ENCODE measurements at regions not wholly inside any gene's neighbourhood (a gene's known extent, or its start where the extent isn't known, plus 50 kb on each side); places are given as distances from the start of the nearest gene placed in this dataset.
"Not testable (repeated sequence)": the region's sequence is repeated elsewhere in the genome, so short reads cannot be mapped to it uniquely, and the experiment has no call there.

GRCh38 chr4:7141151-7141834 lies 51.0 kb upstream of the SORCS2 start:
- no peak for DNase-seq (ENCODE audit: low read depth)

- DNase-seq (ENCODE audit: low read depth): no peak
These were observed 51.7 kb upstream of the SORCS2 start for GRCh38 chr4:7140692-7141069.

- DNase-seq (ENCODE audit: low read depth): no peak
These were observed 52.2 kb upstream of the SORCS2 start for GRCh38 chr4:7140062-7140691.

GRCh38 chr4:7139167-7139982 lies 53.0 kb upstream of the SORCS2 start:
- no peak for DNase-seq (ENCODE audit: low read depth)

GRCh38 chr4:7138223-7139166 lies 53.8 kb upstream of the SORCS2 start:
- DNase-seq (ENCODE audit: low read depth): no peak

- no peak for DNase-seq (ENCODE audit: low read depth)
These were observed 54.8 kb upstream of the SORCS2 start for GRCh38 chr4:7137326-7138200.

- DNase-seq (ENCODE audit: low read depth): no peak
These were observed 56.0 kb upstream of the SORCS2 start for GRCh38 chr4:7136351-7136750.

- peak; percentile 50 for DNase-seq (ENCODE audit: low read depth)
These were observed 57.0 kb upstream of the SORCS2 start for GRCh38 chr4:7135389-7135746.

- peak; percentile 86 for DNase-seq (ENCODE audit: low read depth)
These were observed 57.5 kb upstream of the SORCS2 start for GRCh38 chr4:7134737-7135388.

GRCh38 chr4:7133818-7134650 lies 58.3 kb upstream of the SORCS2 start:
- DNase-seq (ENCODE audit: low read depth): not testable (repeated sequence)

- DNase-seq (ENCODE audit: low read depth): no peak
These were observed 59.4 kb upstream of the SORCS2 start for GRCh38 chr4:7132730-7133582.

- no peak for DNase-seq (ENCODE audit: low read depth)
These were observed 60.1 kb upstream of the SORCS2 start for GRCh38 chr4:7132249-7132648.

GRCh38 chr4:7131498-7132031 lies 60.8 kb upstream of the SORCS2 start:
- DNase-seq (ENCODE audit: low read depth): no peak

- DNase-seq (ENCODE audit: low read depth): no peak
These were observed 61.6 kb upstream of the SORCS2 start for GRCh38 chr4:7130621-7131211.

GRCh38 chr4:7129871-7130620 lies 62.2 kb upstream of the GRPEL1 start:
- no peak for DNase-seq (ENCODE audit: low read depth)

- DNase-seq (ENCODE audit: low read depth): no peak
These were observed 60.8 kb upstream of the GRPEL1 start for GRCh38 chr4:7128644-7129043.

Measured in myocyte (in vitro differentiated cells).